ENCODE measurements at regions not wholly inside any gene's neighbourhood (a gene's known extent, or its start where the extent isn't known, plus 50 kb on each side); places are given as distances from the start of the nearest gene placed in this dataset.

GRCh38 chr6:56745971-56746370 is 103.3 kb upstream of the DST start:
- Histone ChIP-seq H3K4me1 (peaks cover 5% of the 10 kb centered on the region), H3K27ac (no peak overlapping the region), H3K4me3 (no peak overlapping the region), H3K27me3 (no peaks in the 10 kb centered on the region), H3K9me3 (no peaks in the 10 kb centered on the region), H3K9ac (ENCODE audit: low read depth in 2 of 2, low read length in 2 of 2) (no peak overlapping the region), H3K36me3 (no peaks in the 10 kb centered on the region)
- TF ChIP-seq CTCF (IDR thresholded peaks at IDR 0.05) = no peak
- no peak for DNase-seq
- intact Hi-C loops (cut with DNase I) = no loop called here

- H3K4me1 ChIP-seq = peaks cover 5% of the 10 kb centered on the region
- H3K9me3 ChIP-seq = no peaks in the 10 kb centered on the region
- intact Hi-C loops (cut with DNase I) = no loop called here
- H3K27me3 ChIP-seq = no peaks in the 10 kb centered on the region
- no peak overlapping the region for H3K27ac ChIP-seq
- no peak overlapping the region for H3K4me3 ChIP-seq
- no peak for TF ChIP-seq CTCF (IDR thresholded peaks at IDR 0.05)
- no peak for DNase-seq
- no peak overlapping the region for H3K9ac ChIP-seq (ENCODE audit: low read depth in 2 of 2, low read length in 2 of 2)
- no peaks in the 10 kb centered on the region for H3K36me3 ChIP-seq
Measured at GRCh38 chr6:56745081-56745480, 102.4 kb upstream of the DST start.

- intact Hi-C loops (cut with DNase I) = no loop called here
- no peak for TF ChIP-seq CTCF (IDR thresholded peaks at IDR 0.05)
- no peak overlapping the region for H3K27ac ChIP-seq
Measured at GRCh38 chr6:56744528-56744927, 101.8 kb upstream of the DST start.

GRCh38 chr6:56742122-56742791 is 99.6 kb upstream of the DST start:
- H3K9me3 ChIP-seq = no peaks in the 10 kb centered on the region
- no peaks in the 10 kb centered on the region for H3K27me3 ChIP-seq
- H3K9ac ChIP-seq (ENCODE audit: low read depth in 2 of 2, low read length in 2 of 2) = no peak overlapping the region
- H3K4me1 ChIP-seq = peaks cover 5% of the 10 kb centered on the region
- intact Hi-C loops (cut with DNase I) = no loop called here
- TF ChIP-seq CTCF (IDR thresholded peaks at IDR 0.05) = no peak
- DNase-seq = no peak
- H3K27ac ChIP-seq = no peak overlapping the region
- H3K36me3 ChIP-seq = no peaks in the 10 kb centered on the region
- no peak overlapping the region for H3K4me3 ChIP-seq

More at GRCh38 chr6:56744528-56744927, 101.8 kb upstream of the DST start:
- Histone ChIP-seq H3K4me1 (peaks cover 5% of the 10 kb centered on the region), H3K36me3 (no peaks in the 10 kb centered on the region), H3K4me3 (no peak overlapping the region), H3K27me3 (no peaks in the 10 kb centered on the region), H3K9ac (ENCODE audit: low read depth in 2 of 2, low read length in 2 of 2) (no peak overlapping the region), H3K9me3 (no peaks in the 10 kb centered on the region)
- no peak for DNase-seq

- no peaks in the 10 kb centered on the region for H3K9me3 ChIP-seq
- H3K4me3 ChIP-seq = no peak overlapping the region
- H3K27ac ChIP-seq = no peak overlapping the region
- intact Hi-C loops (cut with DNase I) = no loop called here
- H3K4me1 ChIP-seq = peaks cover 5% of the 10 kb centered on the region
- no peaks in the 10 kb centered on the region for H3K27me3 ChIP-seq
- no peak overlapping the region for H3K9ac ChIP-seq (ENCODE audit: low read depth in 2 of 2, low read length in 2 of 2)
- H3K36me3 ChIP-seq = no peaks in the 10 kb centered on the region
- no peak for DNase-seq
- no peak for TF ChIP-seq CTCF (IDR thresholded peaks at IDR 0.05)
Measured at GRCh38 chr6:56741472-56741871, 98.8 kb upstream of the DST start.
